GM21737 (cell line): ENCODE measurements at regions not wholly inside any gene's neighbourhood (a gene's known extent, or its start where the extent isn't known, plus 50 kb on each side); places are given as distances from the start of the nearest gene placed in this dataset.

Experiments
- ATAC-seq: cut with Tn5 transposase; IDR thresholded peaks from one replicate; pipeline ENCODE4 v1.9.1; 2021; ENCODE audit warnings: mild to moderate bottlenecking, moderate library complexity; ENCODE audit not compliant: unreplicated experiment

GRCh38 chr3:124395584-124396338 lies 334.5 kb upstream of the UMPS start:
- no peak for ATAC-seq

- no peak for ATAC-seq
These were observed 333.8 kb upstream of the UMPS start for GRCh38 chr3:124396339-124396950.

GRCh38 chr3:124397088-124397487 lies 333.2 kb upstream of the UMPS start:
- no peak for ATAC-seq

GRCh38 chr3:124398594-124398993 lies 331.7 kb upstream of the UMPS start:
- no peak for ATAC-seq

GRCh38 chr3:124401843-124402242 lies 328.4 kb upstream of the UMPS start:
- ATAC-seq, result no peak

- no peak for ATAC-seq
These were observed 327.5 kb upstream of the UMPS start for GRCh38 chr3:124402791-124403190.

- no peak for ATAC-seq
These were observed 325.6 kb upstream of the UMPS start for GRCh38 chr3:124404621-124405020.

GRCh38 chr3:124407260-124407659 lies 323.0 kb upstream of the UMPS start:
- ATAC-seq, result no peak

- ATAC-seq, result no peak
These were observed 320.5 kb upstream of the UMPS start for GRCh38 chr3:124409650-124410275.

GRCh38 chr3:124410471-124410870 lies 319.8 kb upstream of the UMPS start:
- ATAC-seq, result no peak

GRCh38 chr3:124411728-124412127 lies 318.5 kb upstream of the UMPS start:
- ATAC-seq, result no peak

- no peak for ATAC-seq
These were observed 317.6 kb upstream of the UMPS start for GRCh38 chr3:124412644-124413043.

GRCh38 chr3:124413393-124413792 lies 316.9 kb upstream of the UMPS start:
- ATAC-seq, result no peak

- ATAC-seq, result no peak
These were observed 316.2 kb upstream of the UMPS start for GRCh38 chr3:124413989-124414598.

- ATAC-seq, result no peak
These were observed 314.7 kb upstream of the UMPS start for GRCh38 chr3:124415446-124415960.

GRCh38 chr3:124419303-124419702 lies 310.9 kb upstream of the UMPS start:
- ATAC-seq, result no peak

GRCh38 chr3:124420392-124420791 lies 309.9 kb upstream of the UMPS start:
- ATAC-seq, result no peak

GRCh38 chr3:124422805-124423204 lies 307.4 kb upstream of the UMPS start:
- no peak for ATAC-seq

- ATAC-seq, result no peak
These were observed 305.9 kb upstream of the UMPS start for GRCh38 chr3:124424396-124424795.

- ATAC-seq, result no peak
These were observed 304.3 kb upstream of the UMPS start for GRCh38 chr3:124425972-124426371.

- ATAC-seq, result no peak
These were observed 301.7 kb upstream of the UMPS start for GRCh38 chr3:124428372-124429128.
